SK-N-SH (cell line): ENCODE measurements at regions not wholly inside any gene's neighbourhood (a gene's known extent, or its start where the extent isn't known, plus 50 kb on each side); places are given as distances from the start of the nearest gene placed in this dataset.

Experiments used
- CTCF ChIP-seq: fragments of 200-600 bp; sonication (generic); IDR thresholded peaks from 2 replicates; pipeline ENCODE4 v1.6.1; 2017; ENCODE audit warnings: antibody characterized with exemption, mild to moderate bottlenecking, moderate library complexity
- EP300 ChIP-seq, 2 experiments: IDR thresholded peaks; 2 replicates each; pipeline versions ENCODE4 v1.4.0 to v1.6.1; 2012; ENCODE audit warnings: borderline replicate concordance in 1 of 2, low read depth in 1 of 2, low read length in 1 of 2
- EZH2phosphoT487 ChIP-seq: fragments of 200-600 bp; sonication (generic); IDR thresholded peaks from 2 replicates; pipeline ENCODE4 v1.6.1; 2017; ENCODE audit warnings: low read depth, mixed run types, mild to moderate bottlenecking, antibody characterized with exemption, moderate library complexity, borderline replicate concordance
- GABPA ChIP-seq: IDR thresholded peaks from 2 replicates; pipeline ENCODE4 v1.4.0; 2012; ENCODE audit warnings: low read depth, mild to moderate bottlenecking
- MAX ChIP-seq: IDR thresholded peaks from 2 replicates; pipeline ENCODE4 v1.4.0; 2012; ENCODE audit warnings: low read depth
- NFIC ChIP-seq: IDR thresholded peaks from 2 replicates; pipeline ENCODE4 v1.4.0; 2012; ENCODE audit warnings: borderline replicate concordance
- NRF1 ChIP-seq: IDR thresholded peaks from 2 replicates; pipeline ENCODE4 v1.6.1; 2012; ENCODE audit warnings: low read depth, mild to moderate bottlenecking, low read length
- POLR2AphosphoS5 ChIP-seq: IDR thresholded peaks from 2 replicates; pipeline ENCODE4 v1.6.1; 2012; ENCODE audit warnings: low read depth, low read length
- RFX5 ChIP-seq: IDR thresholded peaks from 2 replicates; pipeline ENCODE4 v1.6.1; 2012; ENCODE audit warnings: mild to moderate bottlenecking, improper control_type of control experiment, low read length
- SMC3 ChIP-seq: IDR thresholded peaks from 2 replicates; pipeline ENCODE4 v1.6.1; 2012; ENCODE audit warnings: low read depth, low read length, improper control_type of control experiment
- TAF1 ChIP-seq: IDR thresholded peaks from 2 replicates; pipeline ENCODE4 v1.6.1; 2012; ENCODE audit warnings: low read depth, mild to moderate bottlenecking, low read length, moderate library complexity, borderline replicate concordance
- USF2 ChIP-seq: fragments of 150-350 bp; IDR thresholded peaks from 2 replicates; pipeline ENCODE4 v1.6.1; 2017; ENCODE audit warnings: antibody characterized with exemption, low read length, low read depth, borderline replicate concordance
- YY1 ChIP-seq: IDR thresholded peaks from 2 replicates; pipeline ENCODE4 v1.4.0; 2012; ENCODE audit warnings: low read depth, mild to moderate bottlenecking
- ZBTB33 ChIP-seq: IDR thresholded peaks from 2 replicates; pipeline ENCODE4 v1.4.0; 2012; ENCODE audit warnings: low read depth, borderline replicate concordance

GRCh38 chr1:177812650-177813049, 157.2 kb downstream of the SEC16B start:
- TF ChIP-seq NFIC = no peak
- no peak for TF ChIP-seq CTCF
- no peak for TF ChIP-seq RFX5
- no peak for TF ChIP-seq SMC3
- no peak for TF ChIP-seq TAF1
- no peak for TF ChIP-seq EZH2phosphoT487
- TF ChIP-seq YY1 = no peak
- no peak for TF ChIP-seq USF2
- no peak for TF ChIP-seq GABPA
- TF ChIP-seq POLR2AphosphoS5 = no peak
- no peak for TF ChIP-seq NRF1
- no peak for TF ChIP-seq MAX
- no peak for TF ChIP-seq EP300 (IDR thresholded peaks at IDR 0.05; ENCODE audit: borderline replicate concordance in 1 of 2, low read depth in 1 of 2, low read length in 1 of 2)
- no peak for TF ChIP-seq ZBTB33
